ENCODE measurements at regions not wholly inside any gene's neighbourhood (a gene's known extent, or its start where the extent isn't known, plus 50 kb on each side); places are given as distances from the start of the nearest gene placed in this dataset.

DNA sequence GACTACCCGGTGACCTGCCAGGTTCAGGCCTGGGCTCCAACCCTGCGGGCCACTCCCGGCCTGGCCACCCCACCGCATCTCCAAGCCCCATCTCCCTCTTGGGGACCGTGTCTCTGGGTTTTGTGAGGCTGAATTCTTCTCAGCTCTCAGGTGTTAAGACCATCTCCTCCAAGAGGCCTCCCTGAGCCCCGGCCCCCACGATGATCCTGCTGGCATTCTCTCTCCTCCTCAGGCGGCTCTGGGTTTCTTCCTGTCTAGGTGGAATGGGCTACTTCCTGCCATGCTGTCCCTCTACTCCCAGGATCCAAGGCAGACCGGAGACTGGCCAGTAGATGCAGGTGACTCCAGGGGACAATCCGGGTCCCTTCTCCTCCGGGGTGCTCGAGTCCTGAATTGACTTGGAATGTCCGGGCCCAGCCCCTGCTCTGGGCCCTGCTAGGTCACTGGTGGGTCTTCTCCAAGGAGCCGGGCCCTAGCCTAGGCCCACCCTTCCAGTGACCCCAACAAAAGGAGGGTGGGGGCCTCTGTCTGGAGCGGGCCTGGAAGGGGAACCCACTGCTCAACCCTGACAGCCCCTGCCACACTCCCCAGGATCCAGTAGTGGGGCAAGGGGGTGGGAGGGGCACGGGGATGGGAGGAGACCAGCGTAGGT is 219.8 kb downstream of the C9orf50 start:
- TF ChIP-seq, protein P1, sequence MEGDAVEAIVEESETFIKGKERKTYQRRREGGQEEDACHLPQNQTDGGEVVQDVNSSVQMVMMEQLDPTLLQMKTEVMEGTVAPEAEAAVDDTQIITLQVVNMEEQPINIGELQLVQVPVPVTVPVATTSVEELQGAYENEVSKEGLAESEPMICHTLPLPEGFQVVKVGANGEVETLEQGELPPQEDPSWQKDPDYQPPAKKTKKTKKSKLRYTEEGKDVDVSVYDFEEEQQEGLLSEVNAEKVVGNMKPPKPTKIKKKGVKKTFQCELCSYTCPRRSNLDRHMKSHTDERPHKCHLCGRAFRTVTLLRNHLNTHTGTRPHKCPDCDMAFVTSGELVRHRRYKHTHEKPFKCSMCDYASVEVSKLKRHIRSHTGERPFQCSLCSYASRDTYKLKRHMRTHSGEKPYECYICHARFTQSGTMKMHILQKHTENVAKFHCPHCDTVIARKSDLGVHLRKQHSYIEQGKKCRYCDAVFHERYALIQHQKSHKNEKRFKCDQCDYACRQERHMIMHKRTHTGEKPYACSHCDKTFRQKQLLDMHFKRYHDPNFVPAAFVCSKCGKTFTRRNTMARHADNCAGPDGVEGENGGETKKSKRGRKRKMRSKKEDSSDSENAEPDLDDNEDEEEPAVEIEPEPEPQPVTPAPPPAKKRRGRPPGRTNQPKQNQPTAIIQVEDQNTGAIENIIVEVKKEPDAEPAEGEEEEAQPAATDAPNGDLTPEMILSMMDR (IDR thresholded peaks at IDR 0.05 in 4 of 5, conservative IDR thresholded peaks at IDR 0.05 in 1 of 5) = no peak
- no peak for TF ChIP-seq POLR2A (IDR thresholded peaks at IDR 0.05)
